ENCODE measurements at regions not wholly inside any gene's neighbourhood (a gene's known extent, or its start where the extent isn't known, plus 50 kb on each side); places are given as distances from the start of the nearest gene placed in this dataset.

DNA sequence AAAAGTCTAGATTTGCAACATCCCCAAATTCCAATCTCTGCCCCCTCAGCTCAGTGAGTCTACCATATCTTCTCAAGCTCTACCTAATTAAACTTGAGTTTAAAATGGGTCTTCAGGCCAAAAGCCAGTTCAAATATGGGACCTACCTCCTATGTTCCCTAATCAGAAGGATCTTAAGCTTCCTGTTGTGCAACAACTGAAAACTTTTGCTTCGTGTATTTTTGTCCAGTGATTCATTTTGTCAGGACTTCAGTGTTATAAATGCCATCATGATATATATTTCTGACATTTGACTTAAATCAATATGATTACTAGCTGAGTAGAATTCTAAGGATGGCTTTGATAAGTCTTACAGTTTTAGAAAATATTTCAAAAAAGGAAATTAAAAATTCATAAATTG lies 622.6 kb upstream of the PTCHD4 start:
- TF ChIP-seq ZNF274 (IDR thresholded peaks at IDR 0.05; ENCODE audit: low read depth, low read length) = no peak
- no peak for TF ChIP-seq SUZ12 (IDR thresholded peaks at IDR 0.05; ENCODE audit: extremely low read depth, insufficient read depth, insufficient read length)
- TF ChIP-seq YY1 (IDR thresholded peaks at IDR 0.05; ENCODE audit: insufficient read depth, insufficient read length) = no peak
- H3K4me3 ChIP-seq (ENCODE audit: insufficient read length, low read depth) = no peak overlapping the region
- no peak for DNase-seq (ENCODE audit: low read depth, low spot score)
- no peaks in the 10 kb centered on the region for H3K36me3 ChIP-seq (ENCODE audit: insufficient read depth, insufficient read length, low read length)
- no peaks in the 10 kb centered on the region for H3K27me3 ChIP-seq (ENCODE audit: insufficient read depth, insufficient read length)
- H3K9me3 ChIP-seq (ENCODE audit: insufficient read depth, low read length) = no peaks in the 10 kb centered on the region
- H3K9ac ChIP-seq (ENCODE audit: insufficient read length, low read depth) = no peak overlapping the region
- no peaks in the 10 kb centered on the region for H3K4me1 ChIP-seq (ENCODE audit: insufficient read depth, insufficient read length)

DNA sequence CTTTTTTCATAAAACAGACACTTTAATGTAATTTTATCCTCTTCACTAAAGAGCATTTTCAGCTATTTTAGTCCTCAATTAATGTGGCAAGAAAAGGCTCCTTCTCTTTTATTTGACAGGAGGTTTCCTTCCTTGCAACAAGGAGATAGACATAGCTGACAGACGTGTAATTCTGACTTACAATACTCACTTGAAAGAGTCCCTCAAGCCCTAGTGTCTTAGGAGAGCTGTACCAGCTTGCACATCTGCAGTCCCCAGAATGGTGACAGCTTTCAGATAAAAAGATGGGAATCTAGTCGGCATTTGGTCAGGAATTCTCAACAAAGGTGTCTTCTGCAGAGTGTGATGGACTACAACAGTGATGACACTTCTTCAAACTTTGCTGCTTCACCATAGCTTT lies 603.7 kb upstream of the PTCHD4 start:
- H3K36me3 ChIP-seq (ENCODE audit: insufficient read depth, insufficient read length, low read length) = no peaks in the 10 kb centered on the region
- H3K9ac ChIP-seq (ENCODE audit: insufficient read length, low read depth) = no peak overlapping the region
- no peak for TF ChIP-seq ZNF274 (IDR thresholded peaks at IDR 0.05; ENCODE audit: low read depth, low read length)
- no peak for TF ChIP-seq YY1 (IDR thresholded peaks at IDR 0.05; ENCODE audit: insufficient read depth, insufficient read length)
- no peak for TF ChIP-seq SUZ12 (IDR thresholded peaks at IDR 0.05; ENCODE audit: extremely low read depth, insufficient read depth, insufficient read length)
- DNase-seq (ENCODE audit: low read depth, low spot score) = no peak
- H3K9me3 ChIP-seq (ENCODE audit: insufficient read depth, low read length) = no peaks in the 10 kb centered on the region
- H3K4me3 ChIP-seq (ENCODE audit: insufficient read length, low read depth) = no peak overlapping the region
- H3K27me3 ChIP-seq (ENCODE audit: insufficient read depth, insufficient read length) = no peaks in the 10 kb centered on the region
- H3K4me1 ChIP-seq (ENCODE audit: insufficient read depth, insufficient read length) = no peaks in the 10 kb centered on the region

DNA sequence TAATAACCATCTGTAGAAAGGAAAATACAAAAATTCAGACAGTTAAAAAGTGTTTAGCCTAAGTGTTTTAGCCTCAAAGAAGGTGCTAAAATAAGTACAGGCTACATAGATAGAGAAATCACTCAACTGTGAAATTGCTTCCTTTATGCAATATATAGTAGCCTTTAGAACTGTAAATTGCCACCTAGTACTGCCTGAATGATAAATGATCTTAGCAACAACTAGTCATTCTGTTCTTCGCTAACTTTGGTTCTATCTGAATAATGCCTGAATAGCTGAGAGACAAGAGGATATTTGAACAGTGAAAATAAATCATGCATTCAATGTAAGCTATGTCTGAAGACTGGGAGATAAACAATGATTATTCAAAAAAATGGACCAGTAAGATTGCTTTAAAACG lies 603.3 kb upstream of the PTCHD4 start:
- H3K9me3 ChIP-seq (ENCODE audit: insufficient read depth, low read length) = no peaks in the 10 kb centered on the region
- no peaks in the 10 kb centered on the region for H3K36me3 ChIP-seq (ENCODE audit: insufficient read depth, insufficient read length, low read length)
- no peak overlapping the region for H3K4me3 ChIP-seq (ENCODE audit: insufficient read length, low read depth)
- no peak overlapping the region for H3K9ac ChIP-seq (ENCODE audit: insufficient read length, low read depth)
- no peak for DNase-seq (ENCODE audit: low read depth, low spot score)
- H3K4me1 ChIP-seq (ENCODE audit: insufficient read depth, insufficient read length) = no peaks in the 10 kb centered on the region
- TF ChIP-seq ZNF274 (IDR thresholded peaks at IDR 0.05; ENCODE audit: low read depth, low read length) (no peak), SUZ12 (IDR thresholded peaks at IDR 0.05; ENCODE audit: extremely low read depth, insufficient read depth, insufficient read length) (no peak)
- no peaks in the 10 kb centered on the region for H3K27me3 ChIP-seq (ENCODE audit: insufficient read depth, insufficient read length)

DNA sequence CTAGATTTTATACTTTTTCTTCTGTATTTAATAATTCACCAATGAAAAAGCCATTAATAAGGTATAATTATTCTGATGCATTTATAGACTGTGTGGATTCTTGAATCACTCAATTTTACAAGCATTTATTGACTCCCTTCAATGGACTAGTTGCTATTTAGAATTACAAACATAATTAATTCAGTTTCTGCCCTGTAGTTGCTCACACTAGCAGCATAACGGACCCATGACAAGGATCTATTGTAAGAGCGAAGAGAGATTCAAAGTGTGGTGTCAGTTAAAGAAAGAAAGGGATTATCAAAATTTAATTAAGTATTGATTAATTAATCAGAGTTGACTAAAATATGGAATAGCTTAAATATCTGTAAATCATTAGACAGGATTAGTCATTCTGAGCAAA lies 602.6 kb upstream of the PTCHD4 start:
- no peak for DNase-seq (ENCODE audit: low read depth, low spot score)
- H3K9me3 ChIP-seq (ENCODE audit: insufficient read depth, low read length) = no peaks in the 10 kb centered on the region
- no peak overlapping the region for H3K4me3 ChIP-seq (ENCODE audit: insufficient read length, low read depth)
- no peak overlapping the region for H3K9ac ChIP-seq (ENCODE audit: insufficient read length, low read depth)
- TF ChIP-seq SUZ12 (IDR thresholded peaks at IDR 0.05; ENCODE audit: extremely low read depth, insufficient read depth, insufficient read length) (no peak), YY1 (IDR thresholded peaks at IDR 0.05; ENCODE audit: insufficient read depth, insufficient read length) (no peak), ZNF274 (IDR thresholded peaks at IDR 0.05; ENCODE audit: low read depth, low read length) (no peak)
- H3K4me1 ChIP-seq (ENCODE audit: insufficient read depth, insufficient read length) = no peaks in the 10 kb centered on the region
- no peaks in the 10 kb centered on the region for H3K36me3 ChIP-seq (ENCODE audit: insufficient read depth, insufficient read length, low read length)
- no peaks in the 10 kb centered on the region for H3K27me3 ChIP-seq (ENCODE audit: insufficient read depth, insufficient read length)

DNA sequence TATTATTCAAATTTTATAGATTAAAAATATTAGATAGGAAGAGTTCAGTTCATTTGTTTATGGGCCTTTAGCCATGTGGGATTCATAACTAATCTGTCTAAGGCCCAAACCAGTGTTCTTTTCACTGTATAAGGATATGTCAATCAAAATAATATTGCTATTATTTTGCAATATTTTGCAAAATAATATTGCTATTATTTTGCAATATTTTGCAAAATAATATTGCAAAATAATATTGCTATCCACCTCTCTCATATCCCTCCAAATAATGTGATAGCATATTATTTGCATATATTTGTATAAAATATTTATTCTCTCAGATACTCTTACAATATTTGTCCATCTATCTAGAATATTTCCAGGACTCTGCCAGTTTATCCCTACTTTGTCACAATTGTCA lies 595.3 kb upstream of the PTCHD4 start:
- Histone ChIP-seq H3K9me3 (ENCODE audit: insufficient read depth, low read length) (no peaks in the 10 kb centered on the region), H3K4me1 (ENCODE audit: insufficient read depth, insufficient read length) (no peaks in the 10 kb centered on the region), H3K27me3 (ENCODE audit: insufficient read depth, insufficient read length) (no peaks in the 10 kb centered on the region), H3K9ac (ENCODE audit: insufficient read length, low read depth) (no peak overlapping the region), H3K4me3 (ENCODE audit: insufficient read length, low read depth) (no peak overlapping the region), H3K36me3 (ENCODE audit: insufficient read depth, insufficient read length, low read length) (no peaks in the 10 kb centered on the region)
- TF ChIP-seq ZNF274 (IDR thresholded peaks at IDR 0.05; ENCODE audit: low read depth, low read length) (no peak), YY1 (IDR thresholded peaks at IDR 0.05; ENCODE audit: insufficient read depth, insufficient read length) (no peak), SUZ12 (IDR thresholded peaks at IDR 0.05; ENCODE audit: extremely low read depth, insufficient read depth, insufficient read length) (no peak)
- DNase-seq (ENCODE audit: low read depth, low spot score) = no peak

DNA sequence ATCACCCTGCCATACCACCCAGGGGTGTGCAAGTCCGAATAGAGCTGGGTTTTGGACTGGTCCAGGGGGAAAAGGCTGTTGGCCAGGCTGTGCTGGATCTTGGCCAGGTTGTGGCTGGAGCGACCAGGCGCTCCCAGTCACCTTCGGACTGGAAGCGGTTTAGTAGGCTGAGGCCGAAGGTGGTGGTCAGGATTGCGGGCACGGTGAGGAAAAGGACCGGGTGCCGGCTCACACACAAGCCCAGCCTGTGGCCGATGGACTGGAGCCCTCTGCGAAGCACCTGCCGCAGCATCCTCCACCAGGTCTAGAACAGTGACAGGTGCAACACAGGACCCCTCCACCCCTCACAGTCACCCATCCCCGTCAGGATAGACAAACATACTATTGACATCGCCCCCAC lies 590.6 kb upstream of the PTCHD4 start:
- DNase-seq (ENCODE audit: low read depth, low spot score) = no peak
- H3K4me1 ChIP-seq (ENCODE audit: insufficient read depth, insufficient read length) = no peaks in the 10 kb centered on the region
- no peaks in the 10 kb centered on the region for H3K27me3 ChIP-seq (ENCODE audit: insufficient read depth, insufficient read length)
- H3K9me3 ChIP-seq (ENCODE audit: insufficient read depth, low read length) = no peaks in the 10 kb centered on the region
- no peaks in the 10 kb centered on the region for H3K36me3 ChIP-seq (ENCODE audit: insufficient read depth, insufficient read length, low read length)
- no peak overlapping the region for H3K4me3 ChIP-seq (ENCODE audit: insufficient read length, low read depth)
- TF ChIP-seq YY1 (IDR thresholded peaks at IDR 0.05; ENCODE audit: insufficient read depth, insufficient read length) = no peak
- TF ChIP-seq ZNF274 (IDR thresholded peaks at IDR 0.05; ENCODE audit: low read depth, low read length) = no peak
- TF ChIP-seq SUZ12 (IDR thresholded peaks at IDR 0.05; ENCODE audit: extremely low read depth, insufficient read depth, insufficient read length) = no peak
- no peak overlapping the region for H3K9ac ChIP-seq (ENCODE audit: insufficient read length, low read depth)

DNA sequence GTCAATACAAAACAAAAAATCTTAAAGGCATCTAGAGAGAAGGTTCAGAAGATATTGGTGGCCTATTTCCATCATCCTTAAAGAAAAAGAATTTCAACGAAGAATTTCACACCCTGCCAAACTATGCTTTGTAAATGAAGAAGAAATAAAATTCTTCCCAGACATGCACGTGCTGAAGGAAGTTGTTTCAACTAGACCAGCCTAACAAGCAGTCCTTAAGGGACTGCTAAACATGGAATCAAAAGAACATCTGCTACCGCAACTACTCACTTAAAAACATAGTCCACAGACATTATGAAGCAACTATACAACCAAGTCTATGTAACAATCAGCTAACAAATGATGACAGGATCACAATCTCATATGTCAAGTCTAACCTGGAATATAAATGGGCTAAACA lies 584.9 kb upstream of the PTCHD4 start:
- H3K27me3 ChIP-seq (ENCODE audit: insufficient read depth, insufficient read length) = no peaks in the 10 kb centered on the region
- no peak for DNase-seq (ENCODE audit: low read depth, low spot score)
- no peaks in the 10 kb centered on the region for H3K4me1 ChIP-seq (ENCODE audit: insufficient read depth, insufficient read length)
- H3K9me3 ChIP-seq (ENCODE audit: insufficient read depth, low read length) = no peaks in the 10 kb centered on the region
- no peak for TF ChIP-seq SUZ12 (IDR thresholded peaks at IDR 0.05; ENCODE audit: extremely low read depth, insufficient read depth, insufficient read length)
- TF ChIP-seq YY1 (IDR thresholded peaks at IDR 0.05; ENCODE audit: insufficient read depth, insufficient read length) = no peak
- TF ChIP-seq ZNF274 (IDR thresholded peaks at IDR 0.05; ENCODE audit: low read depth, low read length) = no peak
- no peaks in the 10 kb centered on the region for H3K36me3 ChIP-seq (ENCODE audit: insufficient read depth, insufficient read length, low read length)
- H3K4me3 ChIP-seq (ENCODE audit: insufficient read length, low read depth) = no peak overlapping the region
- no peak overlapping the region for H3K9ac ChIP-seq (ENCODE audit: insufficient read length, low read depth)

DNA sequence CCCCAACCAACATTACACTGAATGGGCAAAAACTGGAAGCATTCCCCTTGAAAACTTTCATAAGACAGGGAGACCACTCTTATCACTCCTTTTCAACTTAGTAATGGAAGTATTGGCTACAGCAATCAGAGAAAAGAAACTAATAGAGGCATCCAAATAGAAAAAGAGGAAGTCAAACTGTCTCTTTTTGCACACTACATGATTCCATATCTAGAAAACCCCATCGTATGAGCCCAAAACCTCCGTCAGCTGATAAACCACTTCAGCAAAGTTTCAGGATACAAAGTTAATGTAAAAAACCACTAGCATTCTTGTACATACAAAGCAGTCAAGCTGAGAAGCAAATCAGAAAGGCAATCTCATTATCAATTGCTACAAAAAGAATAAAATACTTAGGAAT lies 580.4 kb upstream of the PTCHD4 start:
- no peaks in the 10 kb centered on the region for H3K4me1 ChIP-seq (ENCODE audit: insufficient read depth, insufficient read length)
- no peaks in the 10 kb centered on the region for H3K36me3 ChIP-seq (ENCODE audit: insufficient read depth, insufficient read length, low read length)
- no peak for DNase-seq (ENCODE audit: low read depth, low spot score)
- no peaks in the 10 kb centered on the region for H3K27me3 ChIP-seq (ENCODE audit: insufficient read depth, insufficient read length)
- H3K4me3 ChIP-seq (ENCODE audit: insufficient read length, low read depth) = no peak overlapping the region
- TF ChIP-seq ZNF274 (IDR thresholded peaks at IDR 0.05; ENCODE audit: low read depth, low read length) = no peak
- TF ChIP-seq SUZ12 (IDR thresholded peaks at IDR 0.05; ENCODE audit: extremely low read depth, insufficient read depth, insufficient read length) = no peak
- no peak for TF ChIP-seq YY1 (IDR thresholded peaks at IDR 0.05; ENCODE audit: insufficient read depth, insufficient read length)
- no peaks in the 10 kb centered on the region for H3K9me3 ChIP-seq (ENCODE audit: insufficient read depth, low read length)
- no peak overlapping the region for H3K9ac ChIP-seq (ENCODE audit: insufficient read length, low read depth)

Data from NT2/D1 (cell line).